Activated T-cell treated with anti-CD3 and anti-CD28 coated beads, Interleukin-2, amount 50 U/mL, for 72 hours (primary cell): ENCODE measurements at regions not wholly inside any gene's neighbourhood (a gene's known extent, or its start where the extent isn't known, plus 50 kb on each side); places are given as distances from the start of the nearest gene placed in this dataset.
"Not testable (repeated sequence)": the region's sequence is repeated elsewhere in the genome, so short reads cannot be mapped to it uniquely, and the experiment has no call there.

Experiments
- ATAC-seq, 2 donors: fragments of 150-1000 bp; cut with Tn5 transposase; replicated peaks in 1 of 2; 2 replicates each; pipeline ENCODE4 v1.10.0; 2021; ENCODE audit warnings: moderate library complexity in 2 of 2, mild to moderate bottlenecking in 1 of 2
- DNase-seq, 2 donors: peaks; one replicate each; pipeline ENCODE4 v3.0.0; 2021 to 2022; ENCODE audit warnings: mixed read lengths in 1 of 2
- H3K27ac Mint-ChIP-seq: one replicate; pipeline ENCODE4 v1.8.0; 2022; ENCODE audit warnings: mild to moderate bottlenecking, moderate library complexity, mixed read lengths
- H3K27me3 Mint-ChIP-seq: one replicate; pipeline ENCODE4 v1.8.0; 2022; ENCODE audit warnings: low read depth, mixed read lengths
- H3K36me3 Mint-ChIP-seq, 2 donors: one replicate each; pipeline ENCODE4 v1.8.0; 2022; ENCODE audit warnings: mixed read lengths in 2 of 2, mild to moderate bottlenecking in 1 of 2; ENCODE audit not compliant: insufficient read depth in 2 of 2
- H3K4me1 Mint-ChIP-seq: one replicate; pipeline ENCODE4 v1.8.0; 2022; ENCODE audit warnings: low read depth, mixed read lengths
- H3K4me3 Mint-ChIP-seq, 2 donors: one replicate each; pipeline ENCODE4 v1.8.0; 2022; ENCODE audit warnings: mild to moderate bottlenecking in 2 of 2, mixed read lengths in 2 of 2, moderate library complexity in 2 of 2
- H3K9me3 Mint-ChIP-seq, 2 donors: one replicate each; pipeline ENCODE4 v1.8.0; 2022; ENCODE audit warnings: mixed read lengths in 2 of 2

- Mint-ChIP-seq H3K4me1 (no peaks in the 10 kb centered on the region), H3K27me3 (no peaks in the 10 kb centered on the region), H3K4me3 (no peak overlapping the region), H3K9me3 (peaks cover 4 to 5% of the 10 kb centered on the region in 2 donors), H3K27ac (no peak overlapping the region), H3K36me3 (no peaks in the 10 kb centered on the region)
- ATAC-seq, result no peak
- no peak for DNase-seq
Observed at GRCh38 chr2:76187415-76187814, 476.7 kb upstream of the GCFC2 start.

- H3K36me3 Mint-ChIP-seq, result peaks cover 0 to 8% of the 10 kb centered on the region in 2 donors
- H3K27ac Mint-ChIP-seq, result no peak overlapping the region
- peaks cover 13 to 15% of the 10 kb centered on the region in 2 donors for H3K9me3 Mint-ChIP-seq
- ATAC-seq (no peak), DNase-seq (no peak)
- no peaks in the 10 kb centered on the region for H3K27me3 Mint-ChIP-seq
- no peak overlapping the region for H3K4me3 Mint-ChIP-seq
- H3K4me1 Mint-ChIP-seq, result no peaks in the 10 kb centered on the region
Observed at GRCh38 chr2:76180676-76181075, 470.0 kb upstream of the GCFC2 start.

- ATAC-seq, result no peak
- Mint-ChIP-seq H3K27ac (no peak overlapping the region), H3K27me3 (no peaks in the 10 kb centered on the region), H3K36me3 (peaks cover 2 to 8% of the 10 kb centered on the region in 2 donors), H3K9me3 (peaks cover 21% of the 10 kb centered on the region in 2 donors), H3K4me3 (no peak overlapping the region), H3K4me1 (no peaks in the 10 kb centered on the region)
- no peak for DNase-seq
Observed at GRCh38 chr2:76178610-76179009, 467.9 kb upstream of the GCFC2 start.

GRCh38 chr2:76175295-76175694 lies 464.6 kb upstream of the GCFC2 start:
- H3K27ac Mint-ChIP-seq, result no peak overlapping the region
- peaks cover 23 to 25% of the 10 kb centered on the region in 2 donors for H3K9me3 Mint-ChIP-seq
- DNase-seq (no peak), ATAC-seq (no peak)
- no peaks in the 10 kb centered on the region for H3K27me3 Mint-ChIP-seq
- no peaks in the 10 kb centered on the region for H3K4me1 Mint-ChIP-seq
- peaks cover 2 to 8% of the 10 kb centered on the region in 2 donors for H3K36me3 Mint-ChIP-seq
- H3K4me3 Mint-ChIP-seq, result no peak overlapping the region

- H3K4me3 Mint-ChIP-seq, result no peak overlapping the region
- H3K4me1 Mint-ChIP-seq, result no peaks in the 10 kb centered on the region
- ATAC-seq (no peak), DNase-seq (no peak)
- peaks cover 2 to 8% of the 10 kb centered on the region in 2 donors for H3K36me3 Mint-ChIP-seq
- peaks cover 23 to 25% of the 10 kb centered on the region in 2 donors for H3K9me3 Mint-ChIP-seq
- H3K27ac Mint-ChIP-seq, result no peak overlapping the region
- H3K27me3 Mint-ChIP-seq, result no peaks in the 10 kb centered on the region
Observed at GRCh38 chr2:76174505-76174904, 463.8 kb upstream of the GCFC2 start.

- DNase-seq, H3K27ac Mint-ChIP-seq, H3K27me3 Mint-ChIP-seq, H3K36me3 Mint-ChIP-seq, H3K4me1 Mint-ChIP-seq, ATAC-seq, H3K4me3 Mint-ChIP-seq: not testable (repeated sequence)
- peaks cover 20 to 25% of the 10 kb centered on the region in 2 donors for H3K9me3 Mint-ChIP-seq
Observed at GRCh38 chr2:76173206-76173605, 462.5 kb upstream of the GCFC2 start.

- not testable (repeated sequence) for H3K4me1 Mint-ChIP-seq, H3K27ac Mint-ChIP-seq, H3K36me3 Mint-ChIP-seq
Observed at GRCh38 chr2:76172154-76172595, 461.5 kb upstream of the GCFC2 start.

GRCh38 chr2:76170856-76171255 lies 460.1 kb upstream of the GCFC2 start:
- Mint-ChIP-seq H3K36me3 (peaks cover 0 to 2% of the 10 kb centered on the region in 2 donors), H3K9me3 (peaks cover 16 to 21% of the 10 kb centered on the region in 2 donors), H3K27me3 (no peaks in the 10 kb centered on the region)

More at GRCh38 chr2:76172154-76172595, 461.5 kb upstream of the GCFC2 start:
- peaks cover 18 to 23% of the 10 kb centered on the region in 2 donors for H3K9me3 Mint-ChIP-seq
- not testable (repeated sequence) for ATAC-seq, DNase-seq, H3K27me3 Mint-ChIP-seq, H3K4me3 Mint-ChIP-seq

GRCh38 chr2:76170009-76170384 lies 459.3 kb upstream of the GCFC2 start:
- no peak overlapping the region for H3K4me3 Mint-ChIP-seq
- DNase-seq (no peak), ATAC-seq (no peak)
- no peaks in the 10 kb centered on the region for H3K27me3 Mint-ChIP-seq
- H3K36me3 Mint-ChIP-seq, result peaks cover 0 to 2% of the 10 kb centered on the region in 2 donors
- H3K9me3 Mint-ChIP-seq, result peaks cover 12 to 21% of the 10 kb centered on the region in 2 donors
- H3K4me1 Mint-ChIP-seq, result no peaks in the 10 kb centered on the region
- no peak overlapping the region for H3K27ac Mint-ChIP-seq

More at GRCh38 chr2:76170856-76171255, 460.1 kb upstream of the GCFC2 start:
- no peak overlapping the region for H3K27ac Mint-ChIP-seq
- ATAC-seq (no peak), DNase-seq (no peak)
- no peak overlapping the region for H3K4me3 Mint-ChIP-seq
- H3K4me1 Mint-ChIP-seq, result no peaks in the 10 kb centered on the region

- no peak overlapping the region for H3K4me3 Mint-ChIP-seq
- no peaks in the 10 kb centered on the region for H3K4me1 Mint-ChIP-seq
- no peak overlapping the region for H3K27ac Mint-ChIP-seq
- peaks cover 0 to 2% of the 10 kb centered on the region in 2 donors for H3K36me3 Mint-ChIP-seq
- peaks cover 10 to 20% of the 10 kb centered on the region in 2 donors for H3K9me3 Mint-ChIP-seq
- no peaks in the 10 kb centered on the region for H3K27me3 Mint-ChIP-seq
- ATAC-seq (no peak), DNase-seq (no peak)
Observed at GRCh38 chr2:76169276-76170008, 458.7 kb upstream of the GCFC2 start.

GRCh38 chr2:76163860-76164259 lies 453.1 kb upstream of the GCFC2 start:
- no peak for ATAC-seq
- no peak for DNase-seq
- H3K9me3 Mint-ChIP-seq, result peaks cover 4 to 15% of the 10 kb centered on the region in 2 donors
- H3K27me3 Mint-ChIP-seq, result no peaks in the 10 kb centered on the region
- H3K36me3 Mint-ChIP-seq, result no peaks in the 10 kb centered on the region
- no peak overlapping the region for H3K27ac Mint-ChIP-seq
- H3K4me1 Mint-ChIP-seq, result no peaks in the 10 kb centered on the region
- no peak overlapping the region for H3K4me3 Mint-ChIP-seq

GRCh38 chr2:76160670-76161069 lies 450.0 kb upstream of the GCFC2 start:
- no peaks in the 10 kb centered on the region for H3K36me3 Mint-ChIP-seq
- no peak overlapping the region for H3K27ac Mint-ChIP-seq
- no peaks in the 10 kb centered on the region for H3K4me1 Mint-ChIP-seq
- ATAC-seq (no peak), DNase-seq (no peak)
- peaks cover 4 to 10% of the 10 kb centered on the region in 2 donors for H3K9me3 Mint-ChIP-seq
- H3K4me3 Mint-ChIP-seq, result no peak overlapping the region
- no peaks in the 10 kb centered on the region for H3K27me3 Mint-ChIP-seq

- ATAC-seq, result no peak
- H3K4me1 Mint-ChIP-seq, result no peaks in the 10 kb centered on the region
- H3K4me3 Mint-ChIP-seq, result no peak overlapping the region
- H3K27me3 Mint-ChIP-seq, result no peaks in the 10 kb centered on the region
- DNase-seq, result no peak
- H3K9me3 Mint-ChIP-seq, result peaks cover 4 to 10% of the 10 kb centered on the region in 2 donors
- H3K27ac Mint-ChIP-seq, result no peak overlapping the region
- no peaks in the 10 kb centered on the region for H3K36me3 Mint-ChIP-seq
Observed at GRCh38 chr2:76159042-76159648, 448.4 kb upstream of the GCFC2 start.
